Activated T-cell treated with anti-CD3 and anti-CD28 coated beads, Interleukin-2, amount 50 U/mL, for 72 hours (primary cell): ENCODE measurements at regions not wholly inside any gene's neighbourhood (a gene's known extent, or its start where the extent isn't known, plus 50 kb on each side); places are given as distances from the start of the nearest gene placed in this dataset.

Experiments used
- ATAC-seq, 2 donors: fragments of 150-1000 bp; cut with Tn5 transposase; replicated peaks in 1 of 2; 2 replicates each; pipeline ENCODE4 v1.10.0; 2021; ENCODE audit warnings: moderate library complexity in 2 of 2, mild to moderate bottlenecking in 1 of 2
- DNase-seq, 2 donors: peaks; one replicate each; pipeline ENCODE4 v3.0.0; 2021 to 2022; ENCODE audit warnings: mixed read lengths in 1 of 2
- H3K27ac Mint-ChIP-seq: one replicate; pipeline ENCODE4 v1.8.0; 2022; ENCODE audit warnings: mild to moderate bottlenecking, moderate library complexity, mixed read lengths
- H3K27me3 Mint-ChIP-seq: one replicate; pipeline ENCODE4 v1.8.0; 2022; ENCODE audit warnings: low read depth, mixed read lengths
- H3K36me3 Mint-ChIP-seq, 2 donors: one replicate each; pipeline ENCODE4 v1.8.0; 2022; ENCODE audit warnings: mixed read lengths in 2 of 2, mild to moderate bottlenecking in 1 of 2; ENCODE audit not compliant: insufficient read depth in 2 of 2
- H3K4me1 Mint-ChIP-seq: one replicate; pipeline ENCODE4 v1.8.0; 2022; ENCODE audit warnings: low read depth, mixed read lengths
- H3K4me3 Mint-ChIP-seq, 2 donors: one replicate each; pipeline ENCODE4 v1.8.0; 2022; ENCODE audit warnings: mild to moderate bottlenecking in 2 of 2, mixed read lengths in 2 of 2, moderate library complexity in 2 of 2
- H3K9me3 Mint-ChIP-seq, 2 donors: one replicate each; pipeline ENCODE4 v1.8.0; 2022; ENCODE audit warnings: mixed read lengths in 2 of 2

DNA sequence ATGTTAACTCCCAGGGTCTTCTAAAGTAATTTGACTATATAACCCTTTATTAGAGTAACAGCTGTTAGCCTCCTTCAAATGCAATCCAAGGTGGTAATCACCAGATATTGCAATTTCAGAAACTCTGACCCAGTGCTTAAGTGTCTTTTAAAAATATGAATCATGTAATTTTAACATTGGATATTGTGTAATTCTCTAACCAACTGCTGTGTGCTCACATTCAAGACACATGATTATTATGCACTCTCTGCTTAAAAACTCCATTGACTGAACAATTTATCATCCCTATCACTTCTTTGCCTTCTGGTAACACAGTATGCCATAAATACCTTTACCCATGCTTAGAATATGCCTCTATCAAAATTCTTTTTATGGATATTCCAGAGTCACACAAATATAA is 537.4 kb upstream of the RGS18 start:
- H3K27ac Mint-ChIP-seq: no peak overlapping the region
- ATAC-seq (no peak), DNase-seq (no peak)

DNA sequence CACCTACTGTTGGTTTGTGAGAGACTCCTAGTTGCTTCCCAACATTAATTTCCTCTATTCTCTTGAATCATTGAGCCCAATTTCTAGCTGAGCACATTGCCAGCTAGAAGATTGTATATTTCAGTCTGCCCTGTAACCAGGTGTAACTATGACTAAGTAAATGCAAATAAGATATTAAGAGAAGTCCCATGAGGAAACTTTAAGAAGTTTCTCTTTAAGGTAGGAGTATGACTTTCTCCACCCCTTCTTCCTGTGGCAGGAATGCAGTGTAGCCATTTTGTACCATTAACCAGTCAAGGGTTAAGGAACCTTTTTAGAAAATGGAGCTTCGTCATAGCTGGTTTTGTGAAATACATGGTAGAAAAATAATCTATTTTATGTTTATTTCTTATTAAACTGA is 534.2 kb upstream of the RGS18 start:
- Mint-ChIP-seq H3K9me3 (peaks cover 0 to 2% of the 10 kb centered on the region in 2 donors), H3K27ac (no peak overlapping the region), H3K4me3 (no peak overlapping the region), H3K27me3 (no peaks in the 10 kb centered on the region), H3K36me3 (no peaks in the 10 kb centered on the region), H3K4me1 (no peaks in the 10 kb centered on the region)
- ATAC-seq (no peak), DNase-seq (no peak)

More for the DNA sequence above, 537.4 kb upstream of the RGS18 start:
- H3K4me3 Mint-ChIP-seq: no peak overlapping the region
- no peaks in the 10 kb centered on the region for H3K4me1 Mint-ChIP-seq
- peaks cover 0 to 2% of the 10 kb centered on the region in 2 donors for H3K9me3 Mint-ChIP-seq
- no peaks in the 10 kb centered on the region for H3K27me3 Mint-ChIP-seq
- H3K36me3 Mint-ChIP-seq: no peaks in the 10 kb centered on the region

DNA sequence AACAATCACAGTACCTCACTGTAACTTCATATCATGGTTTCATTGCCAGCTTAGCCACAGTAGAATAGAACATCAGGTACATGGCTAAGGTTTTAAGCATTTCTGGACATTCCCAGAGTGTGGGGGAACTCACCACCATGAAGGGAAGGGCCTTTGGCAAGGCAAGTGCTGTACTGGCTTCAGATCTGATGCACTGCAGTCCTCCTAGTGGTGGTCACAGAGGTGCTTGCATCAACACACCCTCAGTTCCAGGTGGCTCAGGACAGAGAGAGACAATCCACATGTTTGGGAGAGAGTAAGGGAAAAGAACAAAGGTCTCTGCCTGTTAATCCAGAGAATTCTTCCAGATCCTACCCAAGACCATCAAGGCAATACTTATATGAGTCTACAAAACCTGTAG is 528.4 kb upstream of the RGS18 start:
- no peak for DNase-seq
- Mint-ChIP-seq H3K27ac (no peak overlapping the region), H3K4me3 (no peak overlapping the region), H3K27me3 (no peaks in the 10 kb centered on the region), H3K4me1 (no peaks in the 10 kb centered on the region), H3K9me3 (peaks cover 9 to 13% of the 10 kb centered on the region in 2 donors), H3K36me3 (no peaks in the 10 kb centered on the region)
- ATAC-seq: no peak

DNA sequence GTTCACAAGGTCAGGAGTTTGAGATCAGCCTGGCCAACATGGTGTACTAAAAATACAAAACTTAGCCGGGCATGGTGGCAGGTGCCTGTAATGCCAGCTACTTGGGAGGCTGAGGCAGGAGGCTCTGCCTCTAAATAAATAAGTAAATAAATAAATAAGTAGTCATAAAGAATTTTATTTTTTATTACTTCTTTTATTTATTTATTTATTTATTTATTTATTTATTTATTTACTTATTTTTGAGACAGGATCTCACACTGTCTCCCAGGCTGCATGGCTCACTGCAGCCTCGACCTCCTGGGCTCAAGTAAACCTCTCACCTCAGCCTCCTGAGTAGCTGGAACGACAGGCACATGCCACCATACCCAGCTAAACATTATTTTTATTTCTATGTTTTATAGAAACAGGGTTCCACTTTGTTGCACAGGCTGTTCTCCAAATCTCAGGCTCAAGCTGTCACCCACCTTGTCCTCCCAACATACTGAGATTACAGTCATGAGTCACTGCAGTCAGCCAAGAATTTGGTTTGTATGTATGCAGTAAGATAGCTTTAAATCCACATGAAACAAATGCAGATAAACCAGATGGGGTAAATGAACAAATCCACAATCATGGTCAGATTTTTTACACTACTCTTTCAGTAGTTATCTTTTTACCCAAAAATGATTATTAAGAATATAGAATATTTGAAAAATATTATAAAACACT is 523.3 kb upstream of the RGS18 start:
- no peaks in the 10 kb centered on the region for H3K27me3 Mint-ChIP-seq
- no peaks in the 10 kb centered on the region for H3K36me3 Mint-ChIP-seq
- no peak overlapping the region for H3K27ac Mint-ChIP-seq
- DNase-seq (no peak), ATAC-seq (no peak)
- H3K4me1 Mint-ChIP-seq: no peaks in the 10 kb centered on the region
- H3K9me3 Mint-ChIP-seq: peaks cover 10 to 13% of the 10 kb centered on the region in 2 donors
- no peak overlapping the region for H3K4me3 Mint-ChIP-seq

DNA sequence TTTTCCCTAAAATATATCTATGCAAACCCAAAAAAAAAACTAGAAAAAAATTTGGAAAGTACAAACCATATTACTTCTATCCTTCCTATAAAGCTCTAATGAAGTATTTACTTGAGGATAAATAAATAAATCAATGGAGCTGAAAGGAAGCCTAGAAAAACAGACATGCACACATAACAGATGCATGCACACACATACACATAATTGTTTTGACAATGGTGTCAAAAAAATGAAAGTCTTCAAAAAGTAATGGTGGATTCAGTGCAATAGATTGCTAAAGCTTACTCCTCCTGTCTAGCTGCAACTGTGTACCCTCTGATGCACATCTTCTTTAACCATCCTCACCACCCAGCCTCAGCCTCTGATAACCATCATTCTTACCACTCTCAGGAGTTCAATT is 521.9 kb upstream of the RGS18 start:
- Mint-ChIP-seq H3K36me3 (no peaks in the 10 kb centered on the region), H3K27me3 (no peaks in the 10 kb centered on the region), H3K4me3 (no peak overlapping the region), H3K27ac (no peak overlapping the region), H3K4me1 (no peaks in the 10 kb centered on the region), H3K9me3 (peaks cover 9 to 13% of the 10 kb centered on the region in 2 donors)
- no peak for ATAC-seq
- no peak for DNase-seq

DNA sequence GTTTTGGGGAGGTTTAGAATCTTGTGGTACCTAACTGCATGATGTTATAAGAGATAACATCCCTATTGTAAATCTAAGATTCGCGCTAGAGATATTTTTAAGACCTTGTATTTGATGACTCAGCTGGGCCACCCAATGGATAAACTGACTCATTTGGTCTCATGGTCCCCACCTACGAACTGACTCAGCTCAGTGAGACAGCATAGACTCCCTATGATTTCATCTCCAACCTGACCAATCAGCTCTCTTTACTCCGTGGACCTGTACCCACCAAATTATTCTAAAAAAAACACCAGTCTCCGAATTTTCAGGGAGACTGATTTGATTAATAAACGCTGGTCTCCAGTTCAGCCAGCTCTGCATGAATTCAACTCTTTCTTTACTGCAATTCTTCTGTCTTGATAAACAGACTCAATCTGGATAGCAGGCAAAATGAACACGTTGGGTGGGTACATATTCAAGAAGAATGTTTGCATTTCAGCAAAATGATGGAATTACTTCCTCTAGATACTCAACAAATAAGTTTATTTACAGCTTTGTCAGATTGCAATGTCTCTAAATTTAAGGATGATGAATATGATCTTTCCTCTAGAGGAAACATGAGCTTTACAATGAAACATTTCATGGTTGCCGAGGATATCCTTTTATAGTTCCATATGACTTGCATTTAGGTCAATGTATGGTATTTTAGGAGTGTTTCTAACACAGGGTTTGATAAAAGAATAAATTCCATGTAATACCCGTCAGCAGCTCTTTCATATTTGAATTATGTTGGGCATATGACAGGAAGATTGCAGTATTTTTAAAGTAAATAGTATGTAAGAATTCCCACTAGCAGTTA is 516.6 kb upstream of the RGS18 start:
- DNase-seq (no peak), ATAC-seq (no peak)
- no peaks in the 10 kb centered on the region for H3K4me1 Mint-ChIP-seq
- no peak overlapping the region for H3K27ac Mint-ChIP-seq
- H3K36me3 Mint-ChIP-seq: no peaks in the 10 kb centered on the region
- H3K27me3 Mint-ChIP-seq: no peaks in the 10 kb centered on the region
- H3K4me3 Mint-ChIP-seq: no peak overlapping the region
- H3K9me3 Mint-ChIP-seq: peaks cover 0 to 3% of the 10 kb centered on the region in 2 donors

DNA sequence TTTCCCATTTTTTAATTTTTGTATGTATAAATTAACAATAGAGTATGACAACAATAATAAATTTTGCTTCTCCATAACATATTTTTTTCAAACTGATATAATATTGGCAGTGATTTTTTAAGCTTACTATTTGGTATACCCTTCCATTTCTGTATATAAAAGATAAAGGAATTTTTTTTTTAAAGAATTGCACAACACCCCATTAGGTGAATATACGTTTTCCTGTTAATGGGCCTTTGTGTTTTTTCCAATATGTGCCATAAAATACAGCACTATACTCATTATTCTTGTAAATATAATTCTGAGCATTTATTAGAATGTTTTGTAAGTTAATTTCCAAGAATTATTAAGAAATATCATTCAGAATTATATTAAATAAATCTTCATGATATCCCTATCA is 515.2 kb upstream of the RGS18 start:
- Mint-ChIP-seq H3K9me3 (peaks cover 0 to 3% of the 10 kb centered on the region in 2 donors), H3K27ac (no peak overlapping the region), H3K27me3 (no peaks in the 10 kb centered on the region), H3K4me1 (no peaks in the 10 kb centered on the region), H3K4me3 (no peak overlapping the region), H3K36me3 (no peaks in the 10 kb centered on the region)
- DNase-seq (no peak), ATAC-seq (no peak)

DNA sequence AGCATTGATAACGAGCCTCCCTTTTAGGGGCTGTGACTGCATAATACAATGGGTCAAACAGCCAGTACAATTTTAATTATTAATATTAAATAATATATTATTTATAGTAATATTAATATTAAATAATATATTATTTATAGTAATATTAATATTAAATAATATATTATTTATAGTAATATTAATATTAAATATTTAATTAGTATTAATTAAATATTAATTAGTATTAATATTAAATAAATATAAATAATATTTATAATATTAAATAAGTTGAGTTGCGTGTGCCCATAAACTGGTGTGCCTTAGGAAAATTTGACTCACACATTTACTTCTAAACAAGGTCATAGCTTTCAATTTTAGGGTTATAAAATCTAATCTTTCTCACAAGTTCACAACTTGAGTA is 509.3 kb upstream of the RGS18 start:
- Mint-ChIP-seq H3K4me1 (no peaks in the 10 kb centered on the region), H3K36me3 (no peaks in the 10 kb centered on the region), H3K27ac (no peak overlapping the region), H3K27me3 (no peaks in the 10 kb centered on the region), H3K9me3 (peaks cover 3 to 5% of the 10 kb centered on the region in 2 donors), H3K4me3 (no peak overlapping the region)
- DNase-seq (no peak), ATAC-seq (no peak)

DNA sequence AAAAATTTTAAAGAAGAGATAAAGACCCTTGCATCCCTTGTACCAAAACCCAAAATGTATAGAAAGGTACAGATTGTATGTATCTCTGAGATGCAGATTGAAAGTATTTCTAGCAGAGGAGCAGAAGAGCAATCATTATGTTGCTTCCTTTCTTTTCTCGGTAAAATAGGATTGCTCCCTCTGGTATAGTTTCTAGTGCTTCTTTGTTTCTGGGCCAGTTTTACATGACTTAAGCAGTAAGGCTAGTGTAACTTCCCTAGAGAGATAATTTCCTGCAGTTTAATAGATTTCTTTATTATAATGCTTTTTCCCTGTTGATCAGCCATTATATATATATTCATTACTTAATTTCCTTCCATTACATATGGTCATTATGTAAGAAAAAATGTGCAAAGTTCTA is 496.2 kb upstream of the RGS18 start:
- H3K4me1 Mint-ChIP-seq: no peaks in the 10 kb centered on the region
- H3K27me3 Mint-ChIP-seq: no peaks in the 10 kb centered on the region
- no peak for ATAC-seq
- H3K9me3 Mint-ChIP-seq: peaks cover 0 to under 1% of the 10 kb centered on the region in 2 donors
- H3K27ac Mint-ChIP-seq: no peak overlapping the region
- H3K4me3 Mint-ChIP-seq: no peak overlapping the region
- H3K36me3 Mint-ChIP-seq: no peaks in the 10 kb centered on the region
- DNase-seq: no peak

DNA sequence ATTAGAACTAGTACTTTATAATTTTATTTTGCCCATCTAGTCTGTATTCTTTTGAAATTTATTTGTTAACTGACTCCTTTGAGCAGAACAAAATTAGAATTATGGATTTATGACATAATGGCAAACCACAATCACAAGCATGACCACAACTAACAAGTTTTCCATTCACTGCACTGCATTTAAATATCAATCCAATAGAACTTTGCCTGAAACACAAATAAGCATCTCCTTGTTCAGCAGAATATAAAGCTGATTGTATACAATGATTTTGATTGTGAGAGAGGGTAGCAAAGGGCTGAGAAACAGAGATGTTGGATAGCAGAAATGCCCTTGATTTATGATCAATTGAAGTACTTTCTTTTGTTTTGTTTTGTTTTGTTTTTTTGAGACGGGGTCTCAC is 495.5 kb upstream of the RGS18 start:
- no peaks in the 10 kb centered on the region for H3K36me3 Mint-ChIP-seq
- no peaks in the 10 kb centered on the region for H3K4me1 Mint-ChIP-seq
- no peak overlapping the region for H3K4me3 Mint-ChIP-seq
- no peak for ATAC-seq
- H3K27ac Mint-ChIP-seq: no peak overlapping the region
- DNase-seq: no peak
- no peaks in the 10 kb centered on the region for H3K9me3 Mint-ChIP-seq
- no peaks in the 10 kb centered on the region for H3K27me3 Mint-ChIP-seq

DNA sequence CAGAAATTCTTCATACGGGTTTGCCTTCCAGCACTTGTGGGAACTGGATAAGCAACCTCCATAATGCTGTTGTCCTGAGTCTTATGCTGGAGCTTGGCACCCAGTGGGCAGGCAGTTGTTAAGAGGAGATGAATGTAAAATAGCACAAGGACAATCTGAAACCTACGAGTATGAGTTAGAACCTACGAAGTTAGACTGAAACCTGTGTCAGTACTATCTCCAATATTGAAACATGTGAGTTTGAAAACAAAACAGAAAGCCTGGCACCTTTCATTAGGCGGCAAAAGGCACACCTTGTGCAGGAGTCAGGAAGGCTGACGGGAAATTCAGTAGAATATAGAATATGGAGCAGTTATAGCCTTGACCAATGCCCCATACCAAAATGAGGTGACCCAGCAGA is 489.7 kb upstream of the RGS18 start:
- Mint-ChIP-seq H3K4me3 (no peak overlapping the region), H3K27ac (no peak overlapping the region), H3K9me3 (peaks cover 0 to 2% of the 10 kb centered on the region in 2 donors), H3K27me3 (no peaks in the 10 kb centered on the region), H3K36me3 (no peaks in the 10 kb centered on the region), H3K4me1 (no peaks in the 10 kb centered on the region)
- ATAC-seq (no peak), DNase-seq (no peak)

DNA sequence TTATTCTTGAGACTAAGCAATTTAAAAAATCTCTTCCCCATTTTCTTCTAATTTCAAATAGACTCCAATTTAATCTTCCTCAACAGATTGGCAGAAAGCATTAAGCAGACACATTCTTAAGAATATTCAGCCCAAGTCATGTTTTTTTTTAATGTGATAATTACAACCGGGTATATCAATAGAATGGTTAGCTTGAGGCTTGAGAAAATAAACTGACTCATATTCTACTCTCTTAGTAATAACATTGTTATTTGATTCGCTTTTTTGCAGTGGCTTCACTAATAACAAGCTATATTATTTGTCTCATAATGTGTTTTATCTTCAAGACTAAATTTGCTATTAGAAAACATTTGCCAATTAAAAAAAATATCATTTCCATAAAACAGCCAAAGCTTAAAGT is 488.6 kb upstream of the RGS18 start:
- no peak for ATAC-seq
- DNase-seq: no peak
- Mint-ChIP-seq H3K27me3 (no peaks in the 10 kb centered on the region), H3K36me3 (no peaks in the 10 kb centered on the region), H3K9me3 (peaks cover 0 to 2% of the 10 kb centered on the region in 2 donors), H3K4me1 (no peaks in the 10 kb centered on the region), H3K4me3 (no peak overlapping the region), H3K27ac (no peak overlapping the region)

DNA sequence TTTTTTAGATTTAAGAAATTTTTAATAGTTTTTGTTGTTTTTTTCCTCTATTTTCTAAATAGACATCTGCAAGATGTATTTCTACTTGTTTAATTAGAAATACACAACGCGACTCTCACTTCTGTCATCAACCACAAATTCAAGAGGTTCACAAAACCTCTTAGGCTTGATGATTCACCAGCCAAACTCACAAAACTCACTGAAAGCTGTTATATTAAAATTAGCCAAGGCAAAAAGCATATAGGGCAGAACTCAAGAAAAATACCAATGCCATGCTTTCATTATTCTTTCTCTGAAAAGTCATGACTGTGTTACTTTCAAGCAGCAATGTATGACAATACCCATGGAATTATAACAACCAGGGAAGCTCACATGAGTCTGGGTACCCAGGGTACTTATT is 487.0 kb upstream of the RGS18 start:
- H3K4me1 Mint-ChIP-seq: no peaks in the 10 kb centered on the region
- no peak for DNase-seq
- H3K4me3 Mint-ChIP-seq: no peak overlapping the region
- ATAC-seq: no peak
- H3K27me3 Mint-ChIP-seq: no peaks in the 10 kb centered on the region
- no peak overlapping the region for H3K27ac Mint-ChIP-seq
- H3K36me3 Mint-ChIP-seq: no peaks in the 10 kb centered on the region
- peaks cover 0 to 2% of the 10 kb centered on the region in 2 donors for H3K9me3 Mint-ChIP-seq
